Epithelial cell of esophagus (primary cell): ENCODE measurements at regions not wholly inside any gene's neighbourhood (a gene's known extent, or its start where the extent isn't known, plus 50 kb on each side); places are given as distances from the start of the nearest gene placed in this dataset.
A peak's percentile ranks its signal among the peaks of the same experiment; 100 is the strongest.

Experiments used
- DNase-seq: peaks from one replicate; pipeline ENCODE4 v3.0.0; 2010; ENCODE audit warnings: low read depth
- H3K4me3 ChIP-seq: 2 replicates; pipeline ENCODE4 v1.5.1; 2011; ENCODE audit warnings: mild to moderate bottlenecking, low read length, control low read depth
- TF ChIP-seq, protein P1 (sequence below): IDR thresholded peaks from 2 replicates; pipeline ENCODE4 v1.5.1; 2011; ENCODE audit warnings: low read depth, mild to moderate bottlenecking, low read length, control low read depth, inconsistent platforms; ENCODE audit not compliant: insufficient read depth; ENCODE audit errors: missing control alignments

DNA sequence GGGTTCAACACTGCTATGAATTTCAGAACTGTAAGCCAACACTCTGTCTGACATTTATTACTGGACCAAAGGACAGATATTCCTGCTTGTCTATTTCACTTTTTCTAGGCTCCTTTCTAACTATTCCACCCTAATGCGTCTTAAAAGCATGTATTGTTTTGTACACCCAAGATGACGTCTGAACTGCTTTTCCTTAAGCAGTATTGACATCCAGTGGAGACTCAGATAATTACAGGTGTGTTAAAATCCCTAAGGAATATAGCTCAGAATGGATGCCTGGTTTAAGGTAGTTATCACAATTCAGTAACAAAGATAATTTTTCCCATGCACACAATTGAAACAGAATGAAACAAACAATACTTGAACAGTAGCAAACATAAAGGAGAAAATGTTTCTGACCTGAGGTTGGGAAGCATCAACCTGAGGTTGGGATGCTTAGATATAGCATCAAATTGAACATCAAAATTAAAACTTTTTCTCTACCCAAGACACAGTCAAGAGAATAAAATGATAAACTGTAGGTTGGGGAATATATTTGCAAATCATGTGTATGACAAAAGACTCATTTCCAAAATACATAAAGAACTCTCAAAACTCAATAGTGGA, 93.7 kb upstream of the PTPRR start:
- TF ChIP-seq, protein P1, sequence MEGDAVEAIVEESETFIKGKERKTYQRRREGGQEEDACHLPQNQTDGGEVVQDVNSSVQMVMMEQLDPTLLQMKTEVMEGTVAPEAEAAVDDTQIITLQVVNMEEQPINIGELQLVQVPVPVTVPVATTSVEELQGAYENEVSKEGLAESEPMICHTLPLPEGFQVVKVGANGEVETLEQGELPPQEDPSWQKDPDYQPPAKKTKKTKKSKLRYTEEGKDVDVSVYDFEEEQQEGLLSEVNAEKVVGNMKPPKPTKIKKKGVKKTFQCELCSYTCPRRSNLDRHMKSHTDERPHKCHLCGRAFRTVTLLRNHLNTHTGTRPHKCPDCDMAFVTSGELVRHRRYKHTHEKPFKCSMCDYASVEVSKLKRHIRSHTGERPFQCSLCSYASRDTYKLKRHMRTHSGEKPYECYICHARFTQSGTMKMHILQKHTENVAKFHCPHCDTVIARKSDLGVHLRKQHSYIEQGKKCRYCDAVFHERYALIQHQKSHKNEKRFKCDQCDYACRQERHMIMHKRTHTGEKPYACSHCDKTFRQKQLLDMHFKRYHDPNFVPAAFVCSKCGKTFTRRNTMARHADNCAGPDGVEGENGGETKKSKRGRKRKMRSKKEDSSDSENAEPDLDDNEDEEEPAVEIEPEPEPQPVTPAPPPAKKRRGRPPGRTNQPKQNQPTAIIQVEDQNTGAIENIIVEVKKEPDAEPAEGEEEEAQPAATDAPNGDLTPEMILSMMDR = peak; percentile 56
- H3K4me3 ChIP-seq = no peak overlapping the region
- DNase-seq = peak; percentile 64

DNA sequence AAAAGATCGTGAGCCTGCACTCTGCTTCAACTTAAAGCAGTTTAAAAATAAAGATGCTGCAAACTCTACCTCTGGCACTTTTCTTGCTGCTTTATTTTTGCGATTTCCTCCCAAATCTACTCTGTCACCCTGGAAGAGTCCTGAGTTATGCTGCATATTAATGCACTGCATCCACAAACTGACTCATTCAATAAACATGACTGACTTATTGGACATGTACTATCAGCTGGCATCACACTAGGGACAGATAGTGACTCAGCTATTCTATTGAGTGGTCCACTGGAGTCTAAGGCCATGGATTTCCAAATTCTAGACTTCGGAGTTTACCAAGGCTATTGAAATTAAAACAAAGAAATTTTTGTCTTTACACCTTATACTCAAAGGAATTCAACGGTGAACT, 90.7 kb upstream of the PTPRR start:
- TF ChIP-seq, protein P1 = no peak
- H3K4me3 ChIP-seq = no peak overlapping the region
- peak; percentile 32 for DNase-seq

DNA sequence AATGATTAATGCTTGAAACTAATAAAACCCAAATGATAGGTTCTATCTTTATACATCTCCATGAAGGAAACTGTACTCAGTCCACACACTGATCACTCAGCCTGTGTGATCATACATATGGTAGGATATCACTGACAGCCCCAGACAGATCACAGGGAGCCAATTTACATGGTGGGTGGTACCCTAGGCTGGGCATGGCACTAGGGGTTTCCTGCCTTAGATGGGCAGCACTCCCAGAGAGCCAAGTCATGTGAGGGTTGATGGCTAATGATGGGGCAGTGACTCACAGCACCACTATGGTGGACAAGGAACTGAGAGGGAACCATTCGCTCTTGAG, 89.6 kb upstream of the PTPRR start:
- no peak overlapping the region for H3K4me3 ChIP-seq
- TF ChIP-seq, protein P1 = no peak
- peak; percentile 2 for DNase-seq

DNA sequence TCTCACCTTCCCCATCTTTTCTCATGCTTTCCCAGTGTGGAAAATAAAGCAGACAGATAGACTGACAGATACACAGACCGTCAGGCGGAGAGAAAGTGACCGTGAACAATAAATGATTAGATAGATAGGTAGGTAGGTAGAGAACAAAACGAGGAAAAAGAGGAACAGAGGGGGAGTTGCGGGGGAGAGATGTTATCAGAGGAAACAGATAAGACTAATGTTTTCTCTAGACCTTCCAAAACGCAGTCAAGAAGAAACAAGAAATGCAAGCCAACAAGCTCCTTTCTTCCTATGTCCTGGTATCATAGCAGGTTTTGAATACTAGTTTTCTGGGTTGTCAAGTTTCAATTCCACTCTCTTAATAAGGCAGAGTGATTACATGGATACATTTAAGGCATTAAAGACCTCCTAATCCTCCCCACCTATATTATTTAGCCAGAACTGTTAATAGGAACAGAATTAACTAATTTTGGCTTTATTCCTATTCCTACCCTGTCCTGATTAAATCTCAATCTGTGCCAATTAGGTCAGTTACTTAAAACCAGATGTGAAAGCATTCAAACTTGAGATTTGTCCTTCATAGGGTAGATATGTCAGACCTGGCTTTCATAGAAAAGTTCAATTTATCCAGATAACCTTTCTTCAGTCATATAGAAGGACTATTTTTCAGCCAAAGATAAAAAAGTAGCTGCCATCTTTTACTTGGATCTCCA, 89.0 kb upstream of the PTPRR start:
- TF ChIP-seq, protein P1 = no peak
- no peak for DNase-seq
- H3K4me3 ChIP-seq = no peak overlapping the region

DNA sequence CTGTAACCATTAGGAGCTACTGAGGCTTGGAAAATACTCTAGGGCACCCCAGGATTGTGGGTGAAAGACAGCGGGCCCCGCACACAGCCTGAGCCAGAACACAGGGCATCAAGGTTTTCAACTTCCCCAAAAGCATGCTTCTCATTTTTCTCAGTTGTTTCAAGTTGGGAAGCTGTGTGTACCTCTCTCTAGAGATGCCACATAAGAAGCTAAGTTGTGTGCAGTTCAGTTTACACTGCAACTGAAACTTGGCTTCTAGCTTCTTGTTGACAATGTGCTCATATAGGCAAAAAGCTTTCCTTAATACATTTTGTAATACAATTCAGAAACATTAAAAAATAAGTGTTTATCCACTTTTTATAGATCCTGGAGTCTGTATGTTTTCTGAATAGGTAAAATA, 88.1 kb upstream of the PTPRR start:
- no peak overlapping the region for H3K4me3 ChIP-seq
- TF ChIP-seq, protein P1 = no peak
- DNase-seq = no peak

DNA sequence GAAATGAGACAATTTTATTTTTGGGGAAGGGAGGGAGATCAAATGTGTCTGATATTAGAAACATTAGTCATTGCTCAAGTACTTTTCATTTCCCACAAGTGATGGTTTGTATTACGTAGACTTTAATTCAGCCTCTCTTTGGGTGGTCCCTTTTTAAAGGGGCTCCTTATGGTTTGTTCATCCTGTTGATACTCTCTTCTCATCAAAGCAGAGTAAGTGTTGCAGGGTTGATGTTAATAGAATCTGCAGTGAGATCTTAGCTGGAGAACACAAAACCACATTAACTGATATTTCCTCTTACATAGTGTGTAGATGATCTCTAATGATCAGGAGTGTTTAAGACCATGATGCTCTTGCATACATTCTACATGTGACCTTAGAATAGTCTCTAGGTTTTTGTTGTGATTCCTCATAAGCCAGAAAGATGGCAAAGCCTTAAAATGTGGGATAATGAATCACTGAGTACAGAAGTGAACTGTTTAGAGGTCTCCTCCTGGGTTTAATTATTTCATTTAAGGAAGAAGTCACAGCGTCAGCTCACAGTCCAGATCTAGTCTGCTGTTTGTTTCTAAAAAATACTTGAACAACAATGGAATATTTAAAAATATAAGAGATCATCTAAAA, 87.4 kb upstream of the PTPRR start:
- TF ChIP-seq, protein P1 = no peak
- no peak overlapping the region for H3K4me3 ChIP-seq
- DNase-seq = no peak

DNA sequence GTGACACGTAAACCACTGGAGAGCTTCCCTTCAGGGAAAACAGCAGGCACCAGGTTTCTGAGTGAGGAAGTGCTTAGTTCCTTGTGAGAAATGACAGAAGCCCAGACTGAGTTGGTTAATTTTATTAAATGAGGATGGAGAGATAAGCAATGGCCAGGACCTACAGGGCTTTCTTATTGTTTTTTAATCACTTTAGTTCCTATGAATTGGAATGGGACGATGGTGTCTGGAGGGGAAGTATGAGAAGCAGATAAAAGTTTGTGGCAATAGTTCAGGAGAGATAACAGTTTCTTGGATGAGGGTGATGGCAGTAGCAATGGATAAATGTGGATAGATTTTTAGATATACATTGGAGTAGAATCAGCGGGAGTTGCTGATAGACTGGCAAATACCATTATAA, 86.5 kb upstream of the PTPRR start:
- no peak overlapping the region for H3K4me3 ChIP-seq
- DNase-seq = no peak
- TF ChIP-seq, protein P1 = no peak
